Epithelial cell of esophagus (primary cell): ENCODE measurements at regions not wholly inside any gene's neighbourhood (a gene's known extent, or its start where the extent isn't known, plus 50 kb on each side); places are given as distances from the start of the nearest gene placed in this dataset.
"Not testable (repeated sequence)": the region's sequence is repeated elsewhere in the genome, so short reads cannot be mapped to it uniquely, and the experiment has no call there.

ENCODE experiments used
- DNase-seq: peaks from one replicate; pipeline ENCODE4 v3.0.0; 2010; ENCODE audit warnings: low read depth
- H3K4me3 ChIP-seq: 2 replicates; pipeline ENCODE4 v1.5.1; 2011; ENCODE audit warnings: mild to moderate bottlenecking, low read length, control low read depth
- TF ChIP-seq, protein P1 (sequence below): IDR thresholded peaks from 2 replicates; pipeline ENCODE4 v1.5.1; 2011; ENCODE audit warnings: low read depth, mild to moderate bottlenecking, low read length, control low read depth, inconsistent platforms; ENCODE audit not compliant: insufficient read depth; ENCODE audit errors: missing control alignments

DNA sequence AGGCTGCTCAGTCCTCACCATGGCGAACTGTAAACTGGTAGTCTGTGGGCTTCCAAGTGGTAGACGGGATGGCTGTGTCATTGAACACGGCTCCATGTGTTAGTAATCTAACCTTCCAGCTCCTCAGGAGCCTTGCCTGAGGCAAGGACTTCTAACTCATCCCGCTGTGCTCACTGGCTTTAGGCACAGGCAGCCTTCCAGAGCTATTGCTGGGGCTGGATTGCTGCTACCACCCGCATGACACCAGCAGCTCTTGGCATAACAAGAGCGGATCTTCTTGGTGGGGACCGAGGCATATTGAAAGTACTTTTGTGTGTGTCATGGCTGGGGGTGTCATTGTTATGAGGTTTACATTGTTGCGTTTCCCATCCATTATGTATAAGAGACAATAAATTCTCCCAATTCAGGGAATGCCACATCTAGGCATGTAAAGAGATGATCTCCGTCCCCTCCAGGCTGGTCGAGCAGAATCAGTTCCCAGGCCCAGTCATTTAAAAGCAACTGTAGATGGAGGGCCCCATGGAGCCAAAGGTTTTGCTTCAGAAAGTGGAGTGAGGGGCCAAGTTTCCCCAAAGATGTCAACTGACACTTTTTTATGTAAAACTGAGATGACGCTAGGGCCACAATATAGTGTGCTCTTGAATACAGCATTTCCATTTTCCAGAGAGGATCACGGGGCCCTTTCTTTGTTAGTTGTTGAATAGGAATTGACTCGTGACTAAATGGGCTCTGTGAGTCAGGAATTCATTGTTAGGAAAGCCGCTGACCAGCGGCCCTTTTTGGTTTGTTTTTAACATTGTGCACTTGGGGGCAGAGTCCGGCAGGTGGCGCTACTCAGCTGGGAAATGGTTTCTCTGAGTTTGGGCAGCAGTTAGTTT, 759.5 kb downstream of the TAF11L14 start:
- TF ChIP-seq, protein P1, sequence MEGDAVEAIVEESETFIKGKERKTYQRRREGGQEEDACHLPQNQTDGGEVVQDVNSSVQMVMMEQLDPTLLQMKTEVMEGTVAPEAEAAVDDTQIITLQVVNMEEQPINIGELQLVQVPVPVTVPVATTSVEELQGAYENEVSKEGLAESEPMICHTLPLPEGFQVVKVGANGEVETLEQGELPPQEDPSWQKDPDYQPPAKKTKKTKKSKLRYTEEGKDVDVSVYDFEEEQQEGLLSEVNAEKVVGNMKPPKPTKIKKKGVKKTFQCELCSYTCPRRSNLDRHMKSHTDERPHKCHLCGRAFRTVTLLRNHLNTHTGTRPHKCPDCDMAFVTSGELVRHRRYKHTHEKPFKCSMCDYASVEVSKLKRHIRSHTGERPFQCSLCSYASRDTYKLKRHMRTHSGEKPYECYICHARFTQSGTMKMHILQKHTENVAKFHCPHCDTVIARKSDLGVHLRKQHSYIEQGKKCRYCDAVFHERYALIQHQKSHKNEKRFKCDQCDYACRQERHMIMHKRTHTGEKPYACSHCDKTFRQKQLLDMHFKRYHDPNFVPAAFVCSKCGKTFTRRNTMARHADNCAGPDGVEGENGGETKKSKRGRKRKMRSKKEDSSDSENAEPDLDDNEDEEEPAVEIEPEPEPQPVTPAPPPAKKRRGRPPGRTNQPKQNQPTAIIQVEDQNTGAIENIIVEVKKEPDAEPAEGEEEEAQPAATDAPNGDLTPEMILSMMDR, result peak; percentile 92
- peak; percentile 78 for DNase-seq
- H3K4me3 ChIP-seq, result no peak overlapping the region

GRCh38 chr5:18394443-18394804, 760.2 kb downstream of the TAF11L14 start:
- H3K4me3 ChIP-seq, result no peak overlapping the region
- DNase-seq, result no peak

DNA sequence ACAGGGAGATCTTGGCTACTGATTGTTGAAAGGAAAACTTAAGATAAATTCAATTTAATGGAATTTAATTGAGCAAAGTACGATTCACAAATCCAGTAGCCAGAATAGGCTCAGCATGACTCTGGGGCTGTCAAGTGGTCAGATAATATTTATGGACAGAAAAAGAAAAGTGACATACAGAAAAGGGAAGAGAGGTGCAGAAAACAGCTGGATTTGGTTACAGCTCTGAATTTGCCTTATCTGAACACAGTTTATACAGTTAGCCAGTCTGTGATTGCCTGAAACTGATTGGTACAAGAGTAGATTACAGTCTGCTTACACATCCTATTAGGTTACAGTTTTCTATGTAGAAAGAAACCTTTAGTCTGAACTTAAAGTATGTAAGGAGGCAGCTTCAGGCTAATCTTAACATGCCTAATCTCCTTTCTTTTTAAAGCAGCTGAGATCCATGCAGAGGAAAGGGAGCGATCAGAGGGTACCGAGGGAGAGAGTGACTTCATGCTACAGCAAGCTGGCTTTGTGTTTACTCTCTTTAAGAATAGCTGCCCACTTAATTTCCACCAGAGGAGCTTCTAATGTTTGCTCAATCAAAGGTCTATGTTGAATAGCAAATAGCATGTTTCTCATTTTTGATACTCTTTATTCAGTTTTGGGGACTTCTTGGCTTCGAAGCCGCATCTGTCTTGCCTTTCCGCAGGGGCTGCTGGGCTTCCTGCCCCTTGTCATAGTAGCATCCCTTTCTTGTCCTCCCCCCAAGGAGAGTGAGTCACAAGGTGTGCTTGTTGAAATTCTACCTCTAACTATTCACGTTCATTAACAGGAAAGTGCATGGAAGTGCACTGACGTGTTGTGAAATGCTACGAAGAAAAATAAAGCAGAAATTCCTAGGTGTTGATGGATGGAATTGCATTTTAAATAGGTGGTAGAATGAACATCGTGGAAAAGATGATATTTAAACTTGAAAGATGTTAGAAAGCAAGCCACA, 761.2 kb downstream of the TAF11L14 start:
- peak; percentile 66 for DNase-seq
- no peak overlapping the region for H3K4me3 ChIP-seq
- TF ChIP-seq, protein P1, result no peak

More at GRCh38 chr5:18394443-18394804, 760.2 kb downstream of the TAF11L14 start:
- TF ChIP-seq, protein P1, result no peak

GRCh38 chr5:18397371-18397770, 763.1 kb downstream of the TAF11L14 start:
- no peak overlapping the region for H3K4me3 ChIP-seq
- TF ChIP-seq, protein P1, result no peak
- DNase-seq, result no peak

DNA sequence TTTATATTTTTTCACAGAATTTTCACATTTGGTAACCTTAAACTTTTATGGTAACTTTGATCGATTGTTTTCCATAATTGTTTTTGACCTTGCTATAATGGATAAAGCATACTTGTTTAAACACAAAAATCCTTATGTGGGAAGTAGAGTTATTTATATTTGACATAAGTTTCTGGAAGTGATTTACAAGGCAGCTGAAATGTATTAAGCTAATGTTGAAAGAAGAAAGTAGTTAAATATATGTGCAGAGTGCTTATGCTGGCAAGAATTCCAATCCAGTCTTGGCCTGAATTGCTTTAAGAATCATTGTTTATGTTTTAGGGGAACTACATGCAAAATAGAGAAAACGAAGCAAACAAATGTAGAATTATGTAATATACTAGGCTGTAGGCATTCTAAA, 763.6 kb downstream of the TAF11L14 start:
- no peak overlapping the region for H3K4me3 ChIP-seq
- TF ChIP-seq, protein P1, result no peak
- no peak for DNase-seq

DNA sequence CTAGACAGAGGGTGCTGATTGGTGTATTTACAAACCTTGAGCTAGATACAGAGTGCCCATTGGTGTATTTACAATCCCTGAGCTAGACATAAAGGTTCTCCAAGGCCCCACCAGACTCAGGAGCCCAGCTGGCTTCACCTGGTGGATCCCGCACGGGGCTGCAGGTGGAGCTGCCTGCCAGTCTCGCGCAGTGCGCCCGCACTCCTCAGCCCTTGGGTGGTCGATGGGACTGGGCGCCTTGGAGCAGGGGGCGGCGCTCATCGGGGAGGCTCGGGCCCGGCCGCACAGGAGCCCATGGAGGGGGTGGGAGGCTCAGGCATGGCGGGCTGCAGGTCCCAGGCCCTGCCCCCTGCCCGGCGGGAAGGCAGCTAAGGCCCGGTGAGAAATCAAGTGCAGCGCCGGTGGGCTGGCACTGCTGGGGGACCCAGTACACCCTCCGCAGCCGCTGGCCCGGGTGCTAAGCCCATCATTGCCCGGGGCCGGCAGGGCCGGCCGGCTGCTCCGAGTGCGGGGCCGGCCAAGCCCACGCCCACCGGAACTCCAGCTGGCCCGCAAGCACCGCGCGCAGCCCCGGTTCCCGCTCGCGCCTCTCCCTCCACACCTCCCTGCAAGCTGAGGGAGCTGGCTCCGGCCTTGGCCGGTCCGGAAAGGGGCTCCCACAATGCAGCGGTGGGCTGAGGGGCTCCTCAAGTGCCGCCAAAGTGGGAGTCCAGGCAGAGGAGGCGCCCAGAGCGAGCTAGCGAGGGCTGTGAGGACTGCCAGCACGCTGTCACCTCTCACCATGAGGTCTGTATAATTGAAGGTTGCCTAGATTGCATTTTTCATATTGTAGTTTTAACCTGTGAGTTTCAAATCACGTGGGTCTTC, 765.4 kb downstream of the TAF11L14 start:
- DNase-seq, H3K4me3 ChIP-seq: not testable (repeated sequence)
